Vagina (tissue), 2 donors: ENCODE measurements at regions not wholly inside any gene's neighbourhood (a gene's known extent, or its start where the extent isn't known, plus 50 kb on each side); places are given as distances from the start of the nearest gene placed in this dataset.

ENCODE experiments used
- DNase-seq, 2 donors: peaks; one replicate each; pipeline ENCODE4 v3.0.0-alpha.2; 2017; ENCODE audit errors: extremely low spot score in 2 of 2
- H3K27ac ChIP-seq: fragments of 200-600 bp; sonication (generic); one replicate; pipeline ENCODE4 v1.5.1; 2019
- H3K27me3 ChIP-seq: fragments of 200-600 bp; sonication (generic); one replicate; pipeline ENCODE4 v1.5.1; 2019
- H3K36me3 ChIP-seq, 2 donors: fragments of 200-600 bp; sonication (generic); one replicate each; pipeline ENCODE4 v1.5.1; 2017 to 2019
- H3K4me1 ChIP-seq: fragments of 200-600 bp; sonication (generic); one replicate; pipeline ENCODE4 v1.5.1; 2019
- H3K4me3 ChIP-seq, 2 donors: fragments of 200-600 bp; sonication (generic); 1 replicate in 1 of 2; 2 replicates in 1 of 2; pipeline ENCODE4 v1.5.1; 2016 to 2019
- H3K9me3 ChIP-seq: fragments of 200-600 bp; sonication (generic); one replicate; pipeline ENCODE4 v1.5.1; 2019
- POLR2A ChIP-seq, 2 donors: fragments of 450-650 bp; IDR thresholded peaks; one replicate each; pipeline ENCODE4 v1.6.1; 2017; ENCODE audit warnings: antibody characterized with exemption in 2 of 2, mild to moderate bottlenecking in 2 of 2, moderate library complexity in 2 of 2
- POLR2AphosphoS5 ChIP-seq, 2 donors: sonication (generic); formaldehyde crosslinking; IDR thresholded peaks; one replicate each; pipeline ENCODE4 v1.9.0; 2017; ENCODE audit warnings: antibody characterized with exemption in 2 of 2, mild to moderate bottlenecking in 2 of 2, low read depth in 1 of 2; ENCODE audit not compliant: insufficient read depth in 1 of 2
- intact Hi-C: fragments of 100-400 bp; cut with DNase I; formaldehyde crosslinking; loops from one replicate; pipeline ENCODE4 v1.15.1; 2023
- TF ChIP-seq, protein P1 (sequence below), 3 experiments: fragments of 450-650 bp in 2 of 3; fragments of 200-600 bp in 1 of 3; sonication (generic) in 1 of 3; IDR thresholded peaks; one replicate each; pipeline ENCODE4 v1.5.1; 2017 to 2019; ENCODE audit warnings: antibody characterized with exemption in 3 of 3, mild to moderate bottlenecking in 2 of 3, moderate library complexity in 2 of 3

DNA sequence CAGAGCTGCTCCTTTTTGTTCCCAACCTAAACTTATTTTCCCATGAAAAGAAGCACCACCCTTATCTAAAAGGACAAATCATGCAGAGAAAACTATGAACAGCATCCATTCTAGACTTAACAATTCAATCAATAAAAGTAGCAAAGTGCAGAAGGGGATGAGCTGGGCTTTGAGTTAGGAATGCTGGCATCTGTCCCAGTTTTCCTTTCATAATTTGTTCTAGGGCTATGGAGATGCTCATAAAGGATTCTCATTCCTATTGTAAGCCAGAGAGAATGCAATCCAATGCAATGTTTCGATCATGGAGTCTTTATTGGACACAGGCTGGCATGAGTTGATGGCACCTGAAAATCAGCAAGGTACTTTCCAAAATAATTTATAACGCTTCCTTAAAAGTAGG lies 330.6 kb downstream of the VPS13C start:
- no peak for TF ChIP-seq POLR2A (IDR thresholded peaks at IDR 0.05)
- TF ChIP-seq POLR2AphosphoS5 (IDR thresholded peaks at IDR 0.05; ENCODE audit: insufficient read depth in 1 of 2, low read depth in 1 of 2), result no peak
- TF ChIP-seq, protein P1, sequence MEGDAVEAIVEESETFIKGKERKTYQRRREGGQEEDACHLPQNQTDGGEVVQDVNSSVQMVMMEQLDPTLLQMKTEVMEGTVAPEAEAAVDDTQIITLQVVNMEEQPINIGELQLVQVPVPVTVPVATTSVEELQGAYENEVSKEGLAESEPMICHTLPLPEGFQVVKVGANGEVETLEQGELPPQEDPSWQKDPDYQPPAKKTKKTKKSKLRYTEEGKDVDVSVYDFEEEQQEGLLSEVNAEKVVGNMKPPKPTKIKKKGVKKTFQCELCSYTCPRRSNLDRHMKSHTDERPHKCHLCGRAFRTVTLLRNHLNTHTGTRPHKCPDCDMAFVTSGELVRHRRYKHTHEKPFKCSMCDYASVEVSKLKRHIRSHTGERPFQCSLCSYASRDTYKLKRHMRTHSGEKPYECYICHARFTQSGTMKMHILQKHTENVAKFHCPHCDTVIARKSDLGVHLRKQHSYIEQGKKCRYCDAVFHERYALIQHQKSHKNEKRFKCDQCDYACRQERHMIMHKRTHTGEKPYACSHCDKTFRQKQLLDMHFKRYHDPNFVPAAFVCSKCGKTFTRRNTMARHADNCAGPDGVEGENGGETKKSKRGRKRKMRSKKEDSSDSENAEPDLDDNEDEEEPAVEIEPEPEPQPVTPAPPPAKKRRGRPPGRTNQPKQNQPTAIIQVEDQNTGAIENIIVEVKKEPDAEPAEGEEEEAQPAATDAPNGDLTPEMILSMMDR (IDR thresholded peaks at IDR 0.05), result no peak
- Histone ChIP-seq H3K36me3 (no peaks in the 10 kb centered on the region), H3K9me3 (no peaks in the 10 kb centered on the region), H3K4me3 (no peak overlapping the region), H3K27ac (no peak overlapping the region), H3K27me3 (no peaks in the 10 kb centered on the region), H3K4me1 (peaks cover 7% of the 10 kb centered on the region)
- no peak for DNase-seq
- intact Hi-C loops, result no loop called here

DNA sequence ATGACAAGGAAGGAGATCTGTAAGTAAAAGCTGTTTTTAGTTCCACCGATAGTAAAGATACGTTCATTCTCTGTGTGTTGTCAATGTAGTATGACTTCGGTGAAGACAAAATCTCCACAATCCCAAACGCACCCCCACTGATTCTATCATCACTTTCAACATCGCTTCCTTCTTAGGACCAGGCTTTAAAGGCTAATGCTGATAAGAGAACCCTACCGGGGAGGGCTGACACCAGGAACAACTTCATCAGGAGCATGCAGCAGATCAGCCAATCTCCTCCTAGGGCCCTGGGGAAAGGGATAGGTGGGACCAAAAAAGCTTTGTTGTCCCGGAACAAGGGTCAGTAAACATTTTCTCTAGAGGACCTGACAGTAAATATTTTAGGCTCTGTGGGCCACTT lies 334.1 kb downstream of the VPS13C start:
- Histone ChIP-seq H3K36me3 (no peaks in the 10 kb centered on the region), H3K27me3 (no peaks in the 10 kb centered on the region), H3K27ac (no peak overlapping the region), H3K9me3 (no peaks in the 10 kb centered on the region), H3K4me1 (peaks cover under 1% of the 10 kb centered on the region), H3K4me3 (no peak overlapping the region)
- TF ChIP-seq, protein P1 (IDR thresholded peaks at IDR 0.05), result no peak
- no peak for TF ChIP-seq POLR2AphosphoS5 (IDR thresholded peaks at IDR 0.05; ENCODE audit: insufficient read depth in 1 of 2, low read depth in 1 of 2)
- no peak for TF ChIP-seq POLR2A (IDR thresholded peaks at IDR 0.05)
- intact Hi-C loops, result no loop called here
- DNase-seq, result no peak

DNA sequence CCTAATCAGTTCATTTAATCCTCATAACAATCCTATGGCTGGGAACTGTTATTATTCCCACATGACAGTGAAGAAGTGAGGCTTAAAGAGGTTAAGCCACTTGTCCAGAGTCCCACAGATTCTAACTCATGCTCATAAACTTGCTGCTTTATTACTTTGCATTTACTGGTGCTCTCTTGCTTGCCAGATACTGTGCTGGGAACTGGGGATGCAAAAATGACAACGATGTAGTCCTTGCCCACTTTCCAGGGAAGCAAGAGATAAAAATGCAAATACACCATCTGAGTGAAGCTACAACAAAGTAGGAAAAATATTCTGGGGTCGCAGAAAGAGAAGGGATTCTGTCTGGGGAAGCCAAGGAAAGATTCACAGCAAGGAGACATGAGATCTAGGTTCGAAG lies 335.0 kb downstream of the VPS13C start:
- Histone ChIP-seq H3K36me3 (no peaks in the 10 kb centered on the region), H3K27ac (no peak overlapping the region), H3K27me3 (no peaks in the 10 kb centered on the region), H3K4me3 (no peak overlapping the region), H3K9me3 (no peaks in the 10 kb centered on the region), H3K4me1 (no peaks in the 10 kb centered on the region)
- DNase-seq, result no peak
- intact Hi-C loops, result no loop called here
- no peak for TF ChIP-seq POLR2AphosphoS5 (IDR thresholded peaks at IDR 0.05; ENCODE audit: insufficient read depth in 1 of 2, low read depth in 1 of 2)

DNA sequence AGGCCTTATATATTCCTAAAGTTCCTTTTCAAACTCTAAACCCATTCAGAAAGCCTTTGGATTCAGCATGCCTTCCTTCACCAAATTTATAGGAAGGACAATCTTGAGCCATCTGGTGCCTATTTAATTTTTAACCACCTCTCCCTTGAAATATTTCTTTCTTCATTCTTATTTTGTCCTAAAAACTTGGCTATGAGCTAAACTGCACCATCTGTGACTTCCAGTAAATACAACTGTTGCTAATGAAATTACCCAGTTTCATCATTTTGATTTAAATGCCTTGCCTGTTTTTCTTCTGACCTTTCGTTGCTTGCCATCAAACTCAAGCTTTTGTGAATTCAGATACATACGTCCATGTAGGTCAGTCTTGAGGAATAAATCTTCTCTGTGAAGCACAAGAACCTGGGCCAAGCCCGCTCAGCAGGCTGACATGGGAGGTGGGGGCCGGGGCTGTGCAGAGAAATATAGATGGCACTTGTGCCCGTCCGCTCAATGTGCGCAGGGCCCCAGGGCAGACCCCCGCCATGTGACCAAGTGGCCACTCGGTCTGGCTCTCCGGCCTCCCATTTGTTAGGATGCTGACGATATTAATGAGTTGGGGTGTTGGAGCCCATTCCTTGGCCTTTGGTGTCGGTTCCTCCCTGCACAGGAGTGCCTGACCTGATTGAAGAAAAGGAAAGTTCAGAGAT lies 335.9 kb downstream of the VPS13C start:
- H3K27ac ChIP-seq, result no peak overlapping the region
- no peak overlapping the region for H3K4me3 ChIP-seq
- H3K36me3 ChIP-seq, result no peaks in the 10 kb centered on the region
- H3K4me1 ChIP-seq, result no peaks in the 10 kb centered on the region
- no peaks in the 10 kb centered on the region for H3K27me3 ChIP-seq
- TF ChIP-seq, protein P1 (IDR thresholded peaks at IDR 0.05), result no peak
- TF ChIP-seq POLR2A (IDR thresholded peaks at IDR 0.05) (no peak), POLR2AphosphoS5 (IDR thresholded peaks at IDR 0.05; ENCODE audit: insufficient read depth in 1 of 2, low read depth in 1 of 2) (no peak)
- no peaks in the 10 kb centered on the region for H3K9me3 ChIP-seq
- intact Hi-C loops, result no loop called here
- DNase-seq, result no peak

DNA sequence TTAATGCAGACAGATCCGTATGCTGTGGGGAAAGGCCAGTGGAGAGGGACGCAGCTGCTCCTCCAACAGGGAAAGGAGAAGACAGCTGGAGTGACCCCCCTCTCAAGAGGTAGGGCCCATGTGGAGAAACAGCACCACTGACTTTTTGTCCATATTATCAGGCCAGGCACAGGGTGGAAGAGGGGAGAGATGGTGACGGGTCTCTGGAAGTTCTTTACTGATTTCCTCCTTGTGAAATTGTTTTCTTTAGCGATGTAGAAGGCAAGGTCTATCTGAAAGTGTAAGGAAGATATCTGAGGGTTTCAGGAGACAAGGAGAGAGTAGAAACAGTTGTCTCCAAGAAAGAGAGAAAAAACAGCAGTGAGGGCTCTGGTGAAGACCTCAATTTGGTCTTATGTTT lies 338.8 kb downstream of the VPS13C start:
- Histone ChIP-seq H3K4me1 (no peaks in the 10 kb centered on the region), H3K27ac (no peak overlapping the region), H3K4me3 (no peak overlapping the region), H3K9me3 (no peaks in the 10 kb centered on the region), H3K27me3 (no peaks in the 10 kb centered on the region), H3K36me3 (no peaks in the 10 kb centered on the region)
- intact Hi-C loops, result no loop called here
- DNase-seq, result no peak
- TF ChIP-seq POLR2A (IDR thresholded peaks at IDR 0.05), result no peak
- TF ChIP-seq, protein P1 (IDR thresholded peaks at IDR 0.05), result no peak
- no peak for TF ChIP-seq POLR2AphosphoS5 (IDR thresholded peaks at IDR 0.05; ENCODE audit: insufficient read depth in 1 of 2, low read depth in 1 of 2)
